DND-41 (cell line): ENCODE measurements at regions not wholly inside any gene's neighbourhood (a gene's known extent, or its start where the extent isn't known, plus 50 kb on each side); places are given as distances from the start of the nearest gene placed in this dataset.

Source experiments
- ATAC-seq: fragments of 200-7000 bp; cut with Tn5 transposase; 3 replicates; pipeline ENCODE4 v1.9.1; 2021; ENCODE audit warnings: low read depth; ENCODE audit not compliant: insufficient read depth
- DNase-seq: peaks from one replicate; pipeline ENCODE4 v3.0.0-alpha.2; 2020
- H2AFZ ChIP-seq: 2 replicates; pipeline ENCODE4 v1.6.0; 2012; ENCODE audit warnings: low read depth, low read length
- H3K27ac ChIP-seq: 2 replicates; pipeline ENCODE4 v1.5.1; 2012; ENCODE audit warnings: low read length, inconsistent platforms
- H3K27me3 ChIP-seq: fragments of 200-600 bp; sonication (generic); 2 replicates; pipeline ENCODE4 v1.6.0; 2012; ENCODE audit warnings: low read length, mild to moderate bottlenecking, inconsistent platforms; ENCODE audit not compliant: insufficient read depth, poor library complexity
- H3K36me3 ChIP-seq: 2 replicates; pipeline ENCODE4 v1.5.1; 2012; ENCODE audit warnings: low read length, inconsistent platforms; ENCODE audit not compliant: insufficient read depth
- H3K4me1 ChIP-seq: 2 replicates; pipeline ENCODE4 v1.5.1; 2012; ENCODE audit warnings: mild to moderate bottlenecking, low read length; ENCODE audit not compliant: insufficient read depth
- H3K4me2 ChIP-seq: 2 replicates; pipeline ENCODE4 v1.6.0; 2012; ENCODE audit warnings: mild to moderate bottlenecking, moderate library complexity, low read length, inconsistent platforms; ENCODE audit not compliant: insufficient read depth
- H3K4me3 ChIP-seq, 2 experiments: fragments of 200-600 bp in 1 of 2; shearing (Covaris generic) in 1 of 2; 2 replicates each; pipeline ENCODE4 v1.5.1; 2012 to 2016; ENCODE audit warnings: inconsistent platforms in 2 of 2, low read length in 2 of 2, mild to moderate bottlenecking in 2 of 2, low read depth in 1 of 2, moderate library complexity in 1 of 2
- H3K79me2 ChIP-seq: 2 replicates; pipeline ENCODE4 v1.6.0; 2012; ENCODE audit warnings: low read length, inconsistent platforms; ENCODE audit not compliant: insufficient read depth
- H3K9ac ChIP-seq: 2 replicates; pipeline ENCODE4 v1.6.0; 2012; ENCODE audit warnings: low read depth, mild to moderate bottlenecking, inconsistent platforms, low read length, moderate library complexity
- H3K9me3 ChIP-seq: 2 replicates; pipeline ENCODE4 v1.5.1; 2012; ENCODE audit warnings: low read length, moderate library complexity, mild to moderate bottlenecking, inconsistent platforms; ENCODE audit not compliant: insufficient read depth, severe bottlenecking
- H4K20me1 ChIP-seq: 2 replicates; pipeline ENCODE4 v1.6.0; 2012; ENCODE audit warnings: low read length; ENCODE audit not compliant: insufficient read depth
- CTCF ChIP-seq: IDR thresholded peaks from 2 replicates; pipeline ENCODE4 v1.5.1; 2012; ENCODE audit warnings: borderline replicate concordance, low read length, moderate library complexity, mild to moderate bottlenecking; ENCODE audit not compliant: poor library complexity, severe bottlenecking; ENCODE audit errors: extremely low read depth
- EZH2 ChIP-seq: IDR thresholded peaks from 3 replicates; pipeline ENCODE4 v1.6.1; 2012; ENCODE audit warnings: borderline replicate concordance, low read depth, mild to moderate bottlenecking, moderate library complexity, low read length, inconsistent platforms; ENCODE audit not compliant: severe bottlenecking

- Histone ChIP-seq H3K27me3 (no peaks in the 10 kb centered on the region), H4K20me1 (no peaks in the 10 kb centered on the region), H3K79me2 (no peaks in the 10 kb centered on the region), H3K4me2 (no peak overlapping the region), H3K4me1 (no peaks in the 10 kb centered on the region), H3K36me3 (no peaks in the 10 kb centered on the region), H3K9me3 (no peaks in the 10 kb centered on the region), H3K27ac (no peak overlapping the region), H3K9ac (no peak overlapping the region), H2AFZ (no peak overlapping the region), H3K4me3 (no peak overlapping the region)
- no peak for DNase-seq
- TF ChIP-seq EZH2 (no peak), CTCF (no peak)
- ATAC-seq: no peak
These were observed 512.1 kb upstream of the ITGA1 start for GRCh38 chr5:52275639-52276038.

- Histone ChIP-seq H3K4me1 (no peaks in the 10 kb centered on the region), H3K36me3 (no peaks in the 10 kb centered on the region), H3K4me2 (no peak overlapping the region), H4K20me1 (no peaks in the 10 kb centered on the region), H3K27me3 (no peaks in the 10 kb centered on the region), H3K27ac (no peak overlapping the region), H3K4me3 (no peak overlapping the region), H3K79me2 (no peaks in the 10 kb centered on the region), H3K9me3 (no peaks in the 10 kb centered on the region), H2AFZ (no peak overlapping the region), H3K9ac (no peak overlapping the region)
- no peak for TF ChIP-seq CTCF
- TF ChIP-seq EZH2: no peak
- DNase-seq (no peak), ATAC-seq (no peak)
These were observed 510.6 kb upstream of the ITGA1 start for GRCh38 chr5:52277101-52277500.

GRCh38 chr5:52282647-52283046 lies 505.1 kb upstream of the ITGA1 start:
- Histone ChIP-seq H3K4me3 (no peak overlapping the region), H2AFZ (no peak overlapping the region), H3K79me2 (no peaks in the 10 kb centered on the region), H3K27me3 (no peaks in the 10 kb centered on the region), H3K4me1 (no peaks in the 10 kb centered on the region), H3K36me3 (no peaks in the 10 kb centered on the region), H3K27ac (no peak overlapping the region), H3K4me2 (no peak overlapping the region), H4K20me1 (no peaks in the 10 kb centered on the region), H3K9ac (no peak overlapping the region), H3K9me3 (no peaks in the 10 kb centered on the region)
- TF ChIP-seq EZH2 (no peak), CTCF (no peak)
- no peak for ATAC-seq
- no peak for DNase-seq

DNA sequence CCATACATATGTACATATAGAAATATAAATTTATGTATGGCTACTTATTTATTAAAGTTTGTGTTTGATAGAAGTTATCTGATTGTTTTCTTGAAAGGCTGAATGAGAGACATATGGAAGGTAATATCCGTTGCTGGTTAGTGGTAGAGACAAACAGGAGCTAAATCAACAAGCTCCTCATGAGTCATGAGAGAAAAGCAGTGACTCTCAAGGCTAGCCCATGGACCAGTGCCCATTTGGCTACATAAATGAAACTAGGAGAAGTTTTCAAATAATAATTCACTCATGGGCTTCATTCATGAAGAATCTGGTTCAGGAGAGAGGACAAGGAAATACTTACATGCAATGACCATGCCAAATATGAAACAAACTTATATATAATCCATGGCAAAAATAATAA lies 504.5 kb upstream of the ITGA1 start:
- no peak overlapping the region for H3K4me3 ChIP-seq
- DNase-seq: no peak
- no peak overlapping the region for H3K27ac ChIP-seq
- no peak for TF ChIP-seq CTCF
- no peak for TF ChIP-seq EZH2
- H3K4me1 ChIP-seq: no peaks in the 10 kb centered on the region
- H3K4me2 ChIP-seq: no peak overlapping the region
- no peaks in the 10 kb centered on the region for H3K27me3 ChIP-seq
- no peaks in the 10 kb centered on the region for H4K20me1 ChIP-seq
- no peak for ATAC-seq
- H3K79me2 ChIP-seq: no peaks in the 10 kb centered on the region
- H3K36me3 ChIP-seq: no peaks in the 10 kb centered on the region
- no peak overlapping the region for H2AFZ ChIP-seq
- H3K9me3 ChIP-seq: no peaks in the 10 kb centered on the region
- no peak overlapping the region for H3K9ac ChIP-seq
